H1 (cell line): ENCODE measurements at regions not wholly inside any gene's neighbourhood (a gene's known extent, or its start where the extent isn't known, plus 50 kb on each side); places are given as distances from the start of the nearest gene placed in this dataset.

Experiments used
- GTF2F1 ChIP-seq: IDR thresholded peaks from 2 replicates; pipeline ENCODE4 v1.6.1; 2012; ENCODE audit warnings: low read depth, low read length, improper control_type of control experiment, borderline replicate concordance
- SUZ12 ChIP-seq: fragments of 200-600 bp; sonication (generic); IDR thresholded peaks from 2 replicates; pipeline ENCODE4 v1.6.1; 2012; ENCODE audit warnings: mild to moderate bottlenecking, inconsistent platforms, low read length, moderate library complexity, mixed read lengths
- TF ChIP-seq, protein P1 (sequence below): IDR thresholded peaks from 2 replicates; pipeline ENCODE4 v1.6.1; 2011; ENCODE audit warnings: low read depth, mild to moderate bottlenecking, low read length; ENCODE audit not compliant: insufficient read depth

- TF ChIP-seq, protein P1, sequence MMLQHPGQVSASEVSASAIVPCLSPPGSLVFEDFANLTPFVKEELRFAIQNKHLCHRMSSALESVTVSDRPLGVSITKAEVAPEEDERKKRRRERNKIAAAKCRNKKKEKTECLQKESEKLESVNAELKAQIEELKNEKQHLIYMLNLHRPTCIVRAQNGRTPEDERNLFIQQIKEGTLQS, result no peak
- TF ChIP-seq SUZ12, result no peak
- no peak for TF ChIP-seq GTF2F1
These were observed 453.2 kb upstream of the DEPDC1 start (continued) for GRCh38 chr1:68950036-68950435.
